H1 (cell line): ENCODE measurements at regions not wholly inside any gene's neighbourhood (a gene's known extent, or its start where the extent isn't known, plus 50 kb on each side); places are given as distances from the start of the nearest gene placed in this dataset.

ENCODE experiments used
- CTCF ChIA-PET: fragments of 300-600 bp; sonication (Branson Sonifier 250); formaldehyde crosslinking; loops from one replicate; lab custom pipeline; 2021; ENCODE audit not compliant: partially characterized antibody; lab: Charles Lee
- POLR2A ChIA-PET: fragments of 300-600 bp; sonication (Branson Sonifier 250); formaldehyde crosslinking; loops from one replicate; lab custom pipeline; 2021; ENCODE audit warnings: inconsistent platforms; ENCODE audit not compliant: partially characterized antibody; lab: Charles Lee
- DNase-seq, 2 experiments: peaks; one replicate each; pipeline versions ENCODE4 v3.0.0 to v3.0.0-alpha.2; 2010 to 2022; ENCODE audit warnings: low spot score in 2 of 2, low read depth in 1 of 2, mixed read lengths in 1 of 2
- FAIRE-seq: peaks from 2 replicates; lab custom pipeline; 2011; peaks lifted over from hg19 to GRCh38; lab: Jason Lieb, UNC
- H2AFZ ChIP-seq: 2 replicates; pipeline ENCODE4 v1.8.1; 2012; ENCODE audit warnings: low read length, inconsistent platforms
- H2AK5ac ChIP-seq: 2 replicates; pipeline ENCODE4 v1.6.1; 2013; ENCODE audit warnings: low read depth, low read length
- H2BK120ac ChIP-seq: replicated peaks from 2 replicates; pipeline ENCODE3; 2013; ENCODE audit warnings: low read depth, low read length, inconsistent platforms
- H2BK12ac ChIP-seq: 2 replicates; pipeline ENCODE4 v1.6.1; 2013; ENCODE audit warnings: low read depth, low read length
- H2BK15ac ChIP-seq: 2 replicates; pipeline ENCODE4 v1.6.1; 2013; ENCODE audit warnings: low read length
- H2BK20ac ChIP-seq: 2 replicates; pipeline ENCODE4 v1.6.1; 2013; ENCODE audit warnings: low read length
- H2BK5ac ChIP-seq: 2 replicates; pipeline ENCODE4 v1.6.1; 2013; ENCODE audit warnings: low read depth, low read length
- H3K14ac ChIP-seq: 2 replicates; pipeline ENCODE4 v1.6.1; 2013; ENCODE audit warnings: inconsistent platforms; ENCODE audit not compliant: insufficient read length
- H3K18ac ChIP-seq: 2 replicates; pipeline ENCODE4 v1.6.1; 2013; ENCODE audit warnings: low read length; ENCODE audit errors: extremely low read depth
- H3K23ac ChIP-seq: 2 replicates; pipeline ENCODE4 v1.6.1; 2013; ENCODE audit warnings: inconsistent platforms; ENCODE audit not compliant: insufficient read length
- H3K23me2 ChIP-seq: 2 replicates; pipeline ENCODE4 v1.6.1; 2013; ENCODE audit warnings: low read depth, low read length
- H3K27ac ChIP-seq: 2 replicates; pipeline ENCODE4 v1.6.1; 2011; ENCODE audit warnings: low read depth, low read length, inconsistent platforms
- H3K27me3 ChIP-seq, 4 experiments: replicated peaks in 1 of 4; 1 replicate in 1 of 4; 2 replicates in 3 of 4; pipeline versions ENCODE4 v1.6.1 to v1.8.1; 2011 to 2013; ENCODE audit warnings: low read length in 3 of 4, mild to moderate bottlenecking in 3 of 4, inconsistent platforms in 2 of 4, mixed read lengths in 2 of 4, moderate library complexity in 1 of 4; ENCODE audit not compliant: control insufficient read depth in 3 of 4, insufficient read depth in 3 of 4; ENCODE audit errors: extremely low read depth in 1 of 4
- H3K36me3 ChIP-seq, 4 experiments: 2 replicates each; pipeline versions ENCODE4 v1.6.1 to v1.8.1; 2011 to 2013; ENCODE audit warnings: mild to moderate bottlenecking in 4 of 4, low read length in 3 of 4, moderate library complexity in 2 of 4, control low read depth in 1 of 4, inconsistent platforms in 1 of 4; ENCODE audit not compliant: insufficient read depth in 4 of 4, control insufficient read depth in 2 of 4
- H3K4ac ChIP-seq: replicated peaks from 2 replicates; pipeline ENCODE3; 2013; ENCODE audit warnings: low read length, low read depth, mixed read lengths, inconsistent platforms; ENCODE audit not compliant: insufficient read length
- H3K4me1 ChIP-seq, 4 experiments: replicated peaks in 1 of 4; 1 replicate in 1 of 4; 2 replicates in 3 of 4; pipeline versions ENCODE4 v1.6.1 to v1.8.1; 2011 to 2013; ENCODE audit warnings: low read length in 3 of 4, inconsistent platforms in 2 of 4, mixed read lengths in 1 of 4; ENCODE audit not compliant: insufficient read depth in 4 of 4, control insufficient read depth in 3 of 4
- H3K4me2 ChIP-seq, 2 experiments: 2 replicates each; pipeline versions ENCODE4 v1.6.1 to v1.8.1; 2011 to 2013; ENCODE audit warnings: low read depth in 2 of 2, low read length in 2 of 2, control low read depth in 1 of 2, inconsistent platforms in 1 of 2, mild to moderate bottlenecking in 1 of 2; ENCODE audit not compliant: insufficient read depth in 1 of 2
- H3K4me3 ChIP-seq, 4 experiments: fragments of 200-600, 300-600 bp in 1 of 4; sonication (generic), shearing (Covaris generic), sonication (Bioruptor Twin) in 1 of 4; 2 replicates each; pipeline versions ENCODE4 v1.5.1 to v1.8.1; 2011 to 2016; ENCODE audit warnings: low read length in 4 of 4, low read depth in 3 of 4, control low read depth in 2 of 4, inconsistent platforms in 2 of 4, mild to moderate bottlenecking in 2 of 4, mixed read lengths in 1 of 4, moderate library complexity in 1 of 4; ENCODE audit not compliant: insufficient read depth in 2 of 4; ENCODE audit errors: extremely low read depth in 1 of 4
- H3K56ac ChIP-seq: replicated peaks from 2 replicates; pipeline ENCODE3; 2013; ENCODE audit warnings: low read depth, mild to moderate bottlenecking, mixed read lengths, low read length, inconsistent platforms; ENCODE audit not compliant: insufficient read length
- H3K79me1 ChIP-seq: 2 replicates; pipeline ENCODE4 v1.6.1; 2013; ENCODE audit warnings: low read depth, low read length, control low read depth
- H3K79me2 ChIP-seq, 2 experiments: 2 replicates each; pipeline versions ENCODE4 v1.6.1 to v1.8.1; 2012 to 2013; ENCODE audit warnings: low read length in 2 of 2, mild to moderate bottlenecking in 2 of 2, inconsistent platforms in 1 of 2; ENCODE audit not compliant: insufficient read depth in 2 of 2, control insufficient read depth in 1 of 2
- H3K9ac ChIP-seq, 4 experiments: replicated peaks in 1 of 4; 1 replicate in 1 of 4; 2 replicates in 3 of 4; pipeline versions ENCODE4 v1.6.1 to v1.8.1; 2011 to 2013; ENCODE audit warnings: low read depth in 3 of 4, low read length in 3 of 4, control low read depth in 2 of 4, mild to moderate bottlenecking in 2 of 4, moderate library complexity in 2 of 4, inconsistent platforms in 1 of 4; ENCODE audit errors: extremely low read depth in 1 of 4
- H3K9me3 ChIP-seq, 2 experiments: 2 replicates each; pipeline versions ENCODE4 v1.6.1 to v1.8.1; 2012 to 2013; ENCODE audit warnings: mild to moderate bottlenecking in 2 of 2, moderate library complexity in 2 of 2, control low read depth in 1 of 2, inconsistent platforms in 1 of 2, low read depth in 1 of 2, low read length in 1 of 2, mixed read lengths in 1 of 2; ENCODE audit not compliant: insufficient read depth in 2 of 2
- H4K20me1 ChIP-seq, 2 experiments: replicated peaks in 1 of 2; 2 replicates each; pipeline versions ENCODE3 to v1.8.1; 2011 to 2013; ENCODE audit warnings: inconsistent platforms in 2 of 2, low read length in 2 of 2, mild to moderate bottlenecking in 1 of 2; ENCODE audit not compliant: insufficient read depth in 2 of 2, control insufficient read depth in 1 of 2
- H4K5ac ChIP-seq: 2 replicates; pipeline ENCODE4 v1.6.1; 2013; ENCODE audit warnings: low read length, low read depth, mixed read lengths, inconsistent platforms; ENCODE audit not compliant: insufficient read length
- H4K8ac ChIP-seq: 2 replicates; pipeline ENCODE4 v1.8.0; 2013; ENCODE audit warnings: mild to moderate bottlenecking, moderate library complexity, low read length, inconsistent platforms; ENCODE audit not compliant: insufficient read depth; ENCODE audit errors: extremely low read depth
- H4K91ac ChIP-seq: replicated peaks from 2 replicates; pipeline ENCODE3; 2013; ENCODE audit warnings: low read length, mixed read lengths, inconsistent platforms; ENCODE audit not compliant: insufficient read length
- SP4 ChIP-seq: IDR thresholded peaks from 2 replicates; pipeline ENCODE4 v1.6.1; 2012; ENCODE audit warnings: low read length, inconsistent platforms
- WGBS, 2 experiments: shearing (Covaris generic) in 1 of 2; methylation state at CpG; one replicate each; pipeline versions ENCODE4 v1.1.6 to v1.1.7; 2013 to 2015; ENCODE audit warnings: low lambda C conversion rate in 2 of 2, mixed read lengths in 2 of 2, inconsistent platforms in 1 of 2, low coverage in 1 of 2, missing lambda C conversion rate in 1 of 2; ENCODE audit not compliant: insufficient replicate concordance in 2 of 2, insufficient coverage in 1 of 2, insufficient read length in 1 of 2; ENCODE audit errors: extremely low coverage in 1 of 2, missing lambda C conversion rate in 1 of 2; 5-methylcytosine and 5-hydroxymethylcytosine counted together

DNA sequence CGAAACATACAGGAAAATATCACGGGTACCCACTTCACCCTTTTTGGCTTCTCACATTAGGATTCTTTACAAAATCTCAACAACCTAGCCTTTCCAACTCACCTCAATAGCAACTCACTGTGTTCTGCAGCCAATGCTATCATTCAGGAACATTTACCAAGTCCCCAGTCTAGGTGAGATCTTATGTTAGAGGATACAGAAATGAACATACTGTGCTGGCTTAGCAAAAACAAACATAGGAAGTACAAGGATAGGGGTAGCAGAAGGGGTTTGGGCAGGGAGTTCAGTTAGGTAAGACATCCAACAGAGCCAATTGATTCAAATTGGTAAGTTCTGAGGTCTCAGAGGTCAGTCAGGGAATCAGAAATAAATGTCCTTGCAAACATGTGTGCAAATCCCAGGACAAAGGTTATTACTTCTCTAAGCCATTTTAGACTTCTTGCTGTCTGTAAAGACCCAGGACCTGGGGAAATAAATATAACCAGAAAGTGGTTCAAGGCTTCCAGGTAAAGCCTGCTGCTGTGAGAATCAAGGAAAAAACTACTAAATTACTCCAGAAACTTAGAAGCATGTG is 556.3 kb upstream of the CHAC2 start:
- H2BK5ac ChIP-seq: no peak overlapping the region
- no peak overlapping the region for H2BK20ac ChIP-seq
- no peak for FAIRE-seq
- no peaks in the 10 kb centered on the region for H3K79me1 ChIP-seq
- no peak overlapping the region for H2BK15ac ChIP-seq
- no peak overlapping the region for H3K27ac ChIP-seq
- H4K8ac ChIP-seq: no peak overlapping the region
- H3K14ac ChIP-seq: no peak overlapping the region
- H3K9ac ChIP-seq: no peak overlapping the region
- no peak overlapping the region for H2BK120ac ChIP-seq
- CTCF ChIA-PET: interaction anchor here (0.7 to 2.0 kb wide), 11 partner anchors 11 to 208 kb away, joined by 3 to 9 read pairs (median 3); no protein-coding TSS in a partner anchor
- no peak overlapping the region for H2BK12ac ChIP-seq
- H3K4me3 ChIP-seq: no peak overlapping the region
- H4K91ac ChIP-seq: no peak overlapping the region
- no peaks in the 10 kb centered on the region for H3K27me3 ChIP-seq
- TF ChIP-seq SP4: no peak
- H2AFZ ChIP-seq: 0 out of 2 replicates have a peak overlapping the region, but pooled peaks have one; percentile 58
- WGBS, 2 experiments: 82% methylated on average over 2 of the region's 2 CpGs; no CpG with 5 or more reads in 1 of the 2 experiments
- H4K20me1 ChIP-seq: no peaks in the 10 kb centered on the region
- no peak overlapping the region for H2AK5ac ChIP-seq
- H3K23ac ChIP-seq: no peak overlapping the region
- H3K4me1 ChIP-seq: no peaks in the 10 kb centered on the region
- no peaks in the 10 kb centered on the region for H3K36me3 ChIP-seq
- H3K23me2 ChIP-seq: no peaks in the 10 kb centered on the region
- DNase-seq: no peak
- no peak overlapping the region for H3K4ac ChIP-seq
- no peak overlapping the region for H3K56ac ChIP-seq
- H3K9me3 ChIP-seq: no peaks in the 10 kb centered on the region
- no peak overlapping the region for H3K18ac ChIP-seq
- POLR2A ChIA-PET: no interaction called here
- H4K5ac ChIP-seq: no peak overlapping the region
- H3K79me2 ChIP-seq: no peaks in the 10 kb centered on the region
- no peak overlapping the region for H3K4me2 ChIP-seq
